ENCODE measurements at regions not wholly inside any gene's neighbourhood (a gene's known extent, or its start where the extent isn't known, plus 50 kb on each side); places are given as distances from the start of the nearest gene placed in this dataset.

- 56% methylated on average over 8 of the region's 8 CpGs for WGBS (ENCODE audit: insufficient coverage, insufficient replicate concordance, low lambda C conversion rate, missing lambda C conversion rate)
Observed at GRCh38 chrX:10944136-10944885, 166.8 kb upstream of the HCCS start.

More at GRCh38 chrX:10944136-10944885, 166.8 kb upstream of the HCCS start:
- RAD21 ChIA-PET (ENCODE audit: unreplicated experiment): no interaction called here
- no peak for DNase-seq (ENCODE audit: low read depth, low spot score)
- in situ Hi-C loops (cut with MboI): no loop called here
- POLR2A ChIA-PET: no interaction called here
- no peaks in the 10 kb centered on the region for H3K79me2 ChIP-seq (ENCODE audit: control insufficient read depth, insufficient read depth, low read length)
- H3K9ac ChIP-seq (ENCODE audit: control insufficient read depth, insufficient read depth, low read length): no peak overlapping the region
- FAIRE-seq: no peak
- no peak for TF ChIP-seq ATF3 (IDR thresholded peaks at IDR 0.05; ENCODE audit: borderline replicate concordance, extremely low read depth, low read depth, low read length)
- no peak for TF ChIP-seq NRF1 (conservative IDR thresholded peaks at IDR 0.05; ENCODE audit: low read depth, low read length)
- TF ChIP-seq PAX8 (IDR thresholded peaks at IDR 0.05): no peak
- TF ChIP-seq POLR2A (IDR thresholded peaks at IDR 0.05; ENCODE audit: low read depth, low read length): no peak
- TF ChIP-seq SP1 (IDR thresholded peaks at IDR 0.05; ENCODE audit: low read depth, low read length): no peak
- TF ChIP-seq CHD2 (IDR thresholded peaks at IDR 0.05; ENCODE audit: borderline replicate concordance, low read depth, low read length): no peak
- no peak for TF ChIP-seq SMAD5 (IDR thresholded peaks at IDR 0.05; ENCODE audit: low read depth)
- no peak for TF ChIP-seq MEF2A (IDR thresholded peaks at IDR 0.05; ENCODE audit: insufficient read depth, low read depth, low read length)
- no peak for TF ChIP-seq WRNIP1 (IDR thresholded peaks at IDR 0.05; ENCODE audit: borderline replicate concordance, low read depth, low read length)
- TF ChIP-seq ELK1 (IDR thresholded peaks at IDR 0.05; ENCODE audit: low read depth, low read length): no peak
- TF ChIP-seq MYC (IDR thresholded peaks at IDR 0.05; ENCODE audit: insufficient read depth, insufficient read length, insufficient replicate concordance, low read length, severe bottlenecking): no peak
- no peak for TF ChIP-seq STAT3 (IDR thresholded peaks at IDR 0.05; ENCODE audit: low read depth, low read length)
- no peaks in the 10 kb centered on the region for H3K4me1 ChIP-seq (ENCODE audit: control insufficient read depth, insufficient read depth, low read length)
- H3K36me3 ChIP-seq (ENCODE audit: control insufficient read depth in 2 of 2, insufficient read depth in 2 of 2, low read length in 1 of 2): no peaks in the 10 kb centered on the region
- no peaks in the 10 kb centered on the region for H3K9me3 ChIP-seq (replicated peaks; ENCODE audit: control insufficient read depth, insufficient read depth, low read length)
- H2AFZ ChIP-seq (ENCODE audit: control insufficient read depth, low read depth, low read length): no peak overlapping the region
- no peak overlapping the region for H3K4me2 ChIP-seq (ENCODE audit: control insufficient read depth, insufficient read depth)
- SMC1A ChIA-PET (ENCODE audit: uncharacterized antibody, unreplicated experiment): interaction anchor here (1.2 kb wide), 1 partner anchor 21 kb away, joined by 3 read pairs; no protein-coding TSS in a partner anchor
- CTCF ChIA-PET: no interaction called here
- ATAC-seq: no peak
- no peaks in the 10 kb centered on the region for H4K20me1 ChIP-seq (ENCODE audit: control insufficient read depth, insufficient read depth)
- intact Hi-C loops (cut with micrococcal nuclease; ENCODE audit: unreplicated experiment): no loop called here
- BruUV-seq (replicated peaks): no TSS peak
- H3K27me3 ChIP-seq (replicated peaks in 1 of 2; ENCODE audit: control insufficient read depth in 2 of 2, insufficient read depth in 2 of 2, low read length in 1 of 2): no peaks in the 10 kb centered on the region
- H3K27ac ChIP-seq (ENCODE audit: control insufficient read depth, insufficient read depth): no peak overlapping the region
- H3K4me3 ChIP-seq: no peak overlapping the region
